ENCODE measurements at regions not wholly inside any gene's neighbourhood (a gene's known extent, or its start where the extent isn't known, plus 50 kb on each side); places are given as distances from the start of the nearest gene placed in this dataset.

DNA sequence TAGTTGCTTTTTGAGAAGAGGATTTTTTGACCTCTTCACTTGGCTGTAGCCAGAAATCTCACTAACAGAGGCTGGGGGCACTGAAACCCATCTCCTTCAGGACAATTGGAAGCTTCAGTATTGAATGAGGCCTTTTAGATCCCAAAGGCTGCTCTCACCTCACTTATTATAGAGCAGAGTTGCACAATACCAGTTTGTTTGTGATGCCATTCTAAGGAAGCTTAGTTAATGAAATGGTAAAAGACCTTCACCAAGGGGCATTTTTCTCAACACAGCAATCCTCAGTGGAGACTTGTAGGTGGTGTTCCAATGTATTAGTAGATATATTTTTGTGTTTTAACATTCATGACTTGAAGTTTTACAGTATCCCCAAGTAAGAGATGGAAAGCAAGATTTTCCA is 71.0 kb upstream of the RFX8 start:
- no peak for DNase-seq
- Histone ChIP-seq H3K27ac (no peak overlapping the region), H3K27me3 (no peaks in the 10 kb centered on the region), H3K4me1 (ENCODE audit: insufficient read depth) (no peaks in the 10 kb centered on the region), H3K9me3 (no peaks in the 10 kb centered on the region), H3K36me3 (no peaks in the 10 kb centered on the region), H3K4me3 (no peak overlapping the region)
- intact Hi-C loops (cut with DNase I), result no loop called here
- no peak for TF ChIP-seq POLR2A (IDR thresholded peaks at IDR 0.05)

DNA sequence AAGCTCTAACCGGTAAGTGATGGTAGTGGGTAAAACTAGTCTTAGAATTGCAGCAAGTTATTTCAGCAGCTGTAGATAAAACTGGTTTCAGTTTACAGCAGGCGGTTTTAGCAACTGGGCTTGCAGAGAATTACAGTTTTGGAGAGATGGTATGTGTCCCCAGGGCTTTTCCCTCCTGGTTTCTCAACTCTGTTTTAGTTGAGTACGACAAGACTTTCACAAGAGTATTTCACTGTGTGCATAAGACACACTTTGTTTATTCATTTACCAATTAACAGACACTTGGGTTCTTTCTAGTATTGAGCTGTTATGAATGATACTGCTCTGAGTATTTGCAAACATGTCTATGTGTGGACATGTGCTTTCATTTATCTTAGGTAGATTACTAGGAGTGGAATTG is 65.6 kb upstream of the RFX8 start:
- Histone ChIP-seq H3K4me1 (ENCODE audit: insufficient read depth) (no peaks in the 10 kb centered on the region), H3K27ac (no peak overlapping the region), H3K27me3 (no peaks in the 10 kb centered on the region), H3K4me3 (no peak overlapping the region), H3K9me3 (no peaks in the 10 kb centered on the region), H3K36me3 (no peaks in the 10 kb centered on the region)
- no peak for DNase-seq
- no peak for TF ChIP-seq POLR2A (IDR thresholded peaks at IDR 0.05)
- TF ChIP-seq, protein P1, sequence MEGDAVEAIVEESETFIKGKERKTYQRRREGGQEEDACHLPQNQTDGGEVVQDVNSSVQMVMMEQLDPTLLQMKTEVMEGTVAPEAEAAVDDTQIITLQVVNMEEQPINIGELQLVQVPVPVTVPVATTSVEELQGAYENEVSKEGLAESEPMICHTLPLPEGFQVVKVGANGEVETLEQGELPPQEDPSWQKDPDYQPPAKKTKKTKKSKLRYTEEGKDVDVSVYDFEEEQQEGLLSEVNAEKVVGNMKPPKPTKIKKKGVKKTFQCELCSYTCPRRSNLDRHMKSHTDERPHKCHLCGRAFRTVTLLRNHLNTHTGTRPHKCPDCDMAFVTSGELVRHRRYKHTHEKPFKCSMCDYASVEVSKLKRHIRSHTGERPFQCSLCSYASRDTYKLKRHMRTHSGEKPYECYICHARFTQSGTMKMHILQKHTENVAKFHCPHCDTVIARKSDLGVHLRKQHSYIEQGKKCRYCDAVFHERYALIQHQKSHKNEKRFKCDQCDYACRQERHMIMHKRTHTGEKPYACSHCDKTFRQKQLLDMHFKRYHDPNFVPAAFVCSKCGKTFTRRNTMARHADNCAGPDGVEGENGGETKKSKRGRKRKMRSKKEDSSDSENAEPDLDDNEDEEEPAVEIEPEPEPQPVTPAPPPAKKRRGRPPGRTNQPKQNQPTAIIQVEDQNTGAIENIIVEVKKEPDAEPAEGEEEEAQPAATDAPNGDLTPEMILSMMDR (IDR thresholded peaks at IDR 0.05), result no peak
- no peak for TF ChIP-seq EP300 (IDR thresholded peaks at IDR 0.05)
- intact Hi-C loops (cut with DNase I), result no loop called here
- 68 to 81% (median 77%) methylated on average over 3 of the region's 3 CpGs for WGBS, 3 donors

DNA sequence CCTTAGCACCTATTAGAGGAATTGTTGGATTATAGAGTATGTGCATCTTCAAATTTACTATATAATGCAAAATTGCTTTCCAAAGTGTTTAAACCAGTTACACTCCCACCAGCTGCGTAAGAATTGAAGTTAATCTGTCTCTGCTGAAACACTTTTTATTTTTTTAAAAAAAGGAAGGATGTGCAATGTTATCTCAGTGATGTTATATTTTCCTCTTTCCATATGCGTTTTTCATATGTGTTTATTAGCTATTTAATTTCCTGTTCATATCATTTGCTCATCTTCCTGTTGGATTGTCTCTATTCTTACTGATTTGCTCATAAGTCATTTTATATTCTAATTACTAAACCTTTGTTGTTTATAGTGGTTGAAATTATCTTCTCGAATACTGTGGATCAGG is 63.2 kb upstream of the RFX8 start:
- 70 to 84% (median 80%) methylated on average over 3 of the region's 3 CpGs for WGBS, 3 donors
- DNase-seq, result no peak
- TF ChIP-seq EP300 (IDR thresholded peaks at IDR 0.05) (no peak), POLR2A (IDR thresholded peaks at IDR 0.05) (no peak)
- TF ChIP-seq, protein P1 (IDR thresholded peaks at IDR 0.05), result no peak

DNA sequence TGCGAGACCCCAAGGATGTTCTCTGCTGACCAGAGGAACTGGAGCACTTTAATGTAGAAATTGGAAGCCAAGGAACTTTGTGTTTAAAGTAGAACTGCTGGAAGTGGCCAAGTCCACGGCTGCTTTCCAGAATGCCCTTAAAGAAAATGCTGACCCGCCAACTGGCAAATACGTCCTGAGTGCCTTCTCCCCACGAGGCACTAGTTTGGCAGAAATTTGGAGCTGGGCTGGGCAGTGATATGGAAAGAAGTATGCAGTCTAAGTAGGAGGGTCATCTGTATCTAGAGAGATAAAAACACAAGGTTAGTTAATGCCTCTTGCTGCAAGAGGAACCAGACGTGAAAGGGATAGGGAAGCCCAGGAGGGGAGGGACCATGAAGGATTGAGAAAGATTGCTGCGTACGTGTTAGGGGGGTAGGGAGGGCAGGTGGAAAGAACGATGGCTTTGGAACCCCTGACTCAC is 59.3 kb upstream of the RFX8 start:
- DNase-seq, result no peak
- Histone ChIP-seq H3K27me3 (no peaks in the 10 kb centered on the region), H3K27ac (peak overlapping the region in 1 of 2 donors; percentile 21), H3K9me3 (no peaks in the 10 kb centered on the region), H3K4me3 (no peak overlapping the region), H3K4me1 (ENCODE audit: insufficient read depth) (peaks cover 2% of the 10 kb centered on the region), H3K36me3 (no peaks in the 10 kb centered on the region)
- WGBS, 3 donors, result 50 to 54% (median 51%) methylated on average over 9 of the region's 9 CpGs
- no peak for TF ChIP-seq EP300 (IDR thresholded peaks at IDR 0.05)
- TF ChIP-seq, protein P1 (IDR thresholded peaks at IDR 0.05), result no peak
- no peak for TF ChIP-seq POLR2A (IDR thresholded peaks at IDR 0.05)
- intact Hi-C loops (cut with DNase I), result no loop called here

More for the DNA sequence above, 63.2 kb upstream of the RFX8 start:
- Histone ChIP-seq H3K4me1 (ENCODE audit: insufficient read depth) (peaks cover 2% of the 10 kb centered on the region), H3K27me3 (no peaks in the 10 kb centered on the region), H3K36me3 (no peaks in the 10 kb centered on the region), H3K27ac (no peak overlapping the region), H3K4me3 (no peak overlapping the region), H3K9me3 (no peaks in the 10 kb centered on the region)
- intact Hi-C loops (cut with DNase I), result no loop called here

DNA sequence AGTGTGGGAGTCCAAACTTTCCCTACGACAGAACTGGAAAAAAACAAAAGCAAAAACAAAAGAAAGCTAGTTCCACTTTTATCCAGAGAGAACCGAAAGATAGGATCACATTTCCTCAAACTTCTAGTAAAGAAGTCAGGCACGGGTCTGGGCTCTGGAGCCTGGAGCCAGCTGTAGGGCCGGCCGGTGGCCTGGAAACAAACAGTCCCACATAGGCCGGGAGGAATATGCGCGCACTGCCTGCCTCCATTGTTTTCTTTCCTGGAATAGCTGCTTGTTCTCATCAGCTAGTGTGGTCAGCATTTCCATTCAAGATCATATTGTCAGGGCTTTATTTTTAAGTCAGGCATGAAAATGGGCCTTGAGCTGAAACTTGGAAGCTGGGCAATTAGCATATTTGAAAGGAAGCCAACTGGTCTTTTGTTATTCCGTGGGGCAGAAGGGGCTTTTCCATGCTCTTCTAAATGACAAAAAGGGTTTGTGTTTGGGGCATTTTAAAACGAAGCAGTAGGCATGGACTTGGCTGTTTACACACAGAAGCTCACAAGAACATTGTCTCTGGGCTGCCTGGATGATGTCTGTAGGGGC is 58.7 kb upstream of the RFX8 start:
- no peaks in the 10 kb centered on the region for H3K27me3 ChIP-seq
- DNase-seq, result no peak
- no peaks in the 10 kb centered on the region for H3K36me3 ChIP-seq
- intact Hi-C loops (cut with DNase I), result no loop called here
- 17 to 34% (median 27%) methylated on average over 10 of the region's 10 CpGs for WGBS, 3 donors
- no peak overlapping the region for H3K4me3 ChIP-seq
- H3K27ac ChIP-seq, result peak overlapping the region in 1 of 2 donors; percentile 21
- TF ChIP-seq, protein P1 (IDR thresholded peaks at IDR 0.05), result no peak
- TF ChIP-seq POLR2A (IDR thresholded peaks at IDR 0.05) (no peak), EP300 (IDR thresholded peaks at IDR 0.05) (no peak)
- no peaks in the 10 kb centered on the region for H3K9me3 ChIP-seq
- peaks cover 2% of the 10 kb centered on the region for H3K4me1 ChIP-seq (ENCODE audit: insufficient read depth)

Data from ovary (tissue), 7 donors.